Suppressor macrophage treated with lipopolysaccharide for 4 hours (primary cell): ENCODE measurements at regions not wholly inside any gene's neighbourhood (a gene's known extent, or its start where the extent isn't known, plus 50 kb on each side); places are given as distances from the start of the nearest gene placed in this dataset.

Source experiments
- DNase-seq: peaks from one replicate; pipeline ENCODE4 v3.0.0-alpha.2; 2020

DNA sequence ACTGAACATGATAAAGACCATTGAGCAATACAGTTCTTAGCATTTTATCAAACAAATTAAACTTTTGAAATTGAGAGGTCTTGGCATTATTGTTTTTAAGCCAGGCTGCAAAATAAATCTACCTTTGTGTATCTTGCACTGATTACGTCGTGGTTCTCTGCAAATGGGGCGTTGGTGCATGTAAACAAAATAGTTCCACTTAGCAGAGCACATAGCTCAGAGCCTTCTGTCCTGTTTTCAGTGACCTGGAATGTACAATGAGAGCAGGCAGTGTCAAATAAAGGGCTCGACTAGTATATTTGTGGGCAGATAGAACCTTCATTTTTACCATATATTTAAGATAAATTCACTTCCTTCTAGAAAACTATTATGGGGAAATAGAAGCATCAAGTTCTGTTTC, 333.9 kb upstream of the SMIM30 start:
- DNase-seq, result no peak

DNA sequence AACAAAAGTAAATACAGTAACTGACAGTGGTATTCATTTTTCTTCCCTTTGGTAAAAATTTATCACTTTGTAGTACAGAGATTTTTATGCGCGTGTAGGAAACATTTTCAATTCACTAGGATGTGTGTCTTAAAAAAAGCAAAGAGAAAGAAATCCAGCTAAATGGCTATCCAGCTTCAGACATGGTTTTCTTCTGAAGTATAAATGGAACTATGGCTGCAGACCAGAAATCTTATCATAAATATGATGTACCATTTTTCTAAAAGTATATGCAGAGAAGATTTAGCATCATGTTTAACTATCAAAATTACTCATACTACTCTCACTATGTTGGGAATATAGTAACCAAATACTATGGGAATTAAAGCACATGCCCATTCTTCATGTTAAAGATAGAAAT, 328.4 kb upstream of the SMIM30 start:
- no peak for DNase-seq

DNA sequence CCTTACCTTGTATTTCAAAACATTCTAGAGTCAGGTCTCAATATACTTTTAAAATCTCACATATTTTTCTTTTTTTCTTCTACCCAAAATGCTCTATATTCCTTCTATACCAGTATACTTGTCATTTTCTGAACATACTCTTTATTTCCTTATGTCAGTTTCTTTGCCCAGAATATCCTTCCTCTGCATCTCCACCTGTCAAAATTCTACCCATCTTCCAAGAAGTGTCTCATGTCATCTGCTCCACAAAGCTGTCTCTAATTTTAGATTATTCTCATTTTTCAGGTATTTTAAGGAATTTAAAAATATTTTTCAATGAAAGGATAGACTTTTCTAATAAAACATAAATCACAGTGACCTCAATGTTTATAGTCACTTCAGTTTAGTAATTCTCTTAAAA, 328.0 kb upstream of the SMIM30 start:
- DNase-seq, result no peak

DNA sequence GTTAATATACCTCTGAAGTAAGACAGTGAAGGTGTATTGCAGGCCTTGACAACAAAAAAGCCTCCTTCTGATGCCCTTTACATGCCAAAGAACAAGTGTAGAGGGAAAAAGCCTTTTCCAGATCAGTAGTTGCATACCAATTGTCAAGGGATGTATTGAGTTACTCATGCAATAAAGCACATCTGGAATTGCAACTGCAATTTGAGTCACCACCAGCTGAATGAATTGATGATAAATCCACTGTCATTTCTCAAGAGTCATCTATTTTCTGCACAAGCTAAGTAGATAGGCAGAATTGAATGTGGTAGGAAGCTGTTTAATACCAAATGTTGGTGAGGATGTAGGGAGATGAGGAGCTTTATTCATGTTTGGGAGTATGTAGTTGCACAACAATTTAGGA, 325.9 kb upstream of the SMIM30 start:
- DNase-seq, result no peak

DNA sequence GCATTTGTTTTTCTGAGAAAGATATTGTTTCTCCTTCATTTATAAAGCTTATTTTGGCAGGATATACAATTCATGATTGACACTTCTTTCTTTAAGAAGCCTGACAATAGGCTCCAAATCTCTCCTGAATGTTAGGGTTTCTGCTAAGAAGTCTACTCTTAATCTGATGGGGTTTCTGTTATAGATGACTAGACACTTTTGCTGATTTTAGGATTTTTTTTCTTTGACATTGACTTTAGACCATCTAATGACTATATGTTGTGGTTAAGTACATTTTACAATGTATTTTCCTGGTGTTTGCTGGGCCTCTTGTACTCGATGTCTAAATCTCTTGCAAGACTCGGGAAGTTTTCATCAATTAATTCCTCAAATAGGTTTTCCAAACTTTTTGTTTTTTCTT, 321.8 kb upstream of the SMIM30 start:
- DNase-seq, result no peak

DNA sequence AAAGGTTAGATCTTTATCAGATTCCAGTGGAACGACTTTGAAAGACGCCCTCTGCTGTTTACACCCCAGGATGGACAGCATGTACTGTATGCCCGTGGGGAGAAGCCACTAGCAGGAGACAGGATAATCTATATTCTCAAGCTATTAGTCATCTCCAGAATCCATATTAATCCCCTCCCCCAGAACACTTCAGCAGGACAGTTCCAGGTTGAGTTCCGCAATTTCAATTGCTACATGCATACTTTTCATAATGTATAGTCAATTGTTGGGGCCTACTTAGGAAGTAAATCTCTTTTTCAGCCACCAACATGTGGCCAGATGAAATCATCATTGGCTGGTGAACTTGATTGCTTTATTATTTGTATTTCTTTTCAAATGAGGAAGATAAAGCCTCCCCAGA, 313.1 kb upstream of the SMIM30 start:
- DNase-seq, result no peak

DNA sequence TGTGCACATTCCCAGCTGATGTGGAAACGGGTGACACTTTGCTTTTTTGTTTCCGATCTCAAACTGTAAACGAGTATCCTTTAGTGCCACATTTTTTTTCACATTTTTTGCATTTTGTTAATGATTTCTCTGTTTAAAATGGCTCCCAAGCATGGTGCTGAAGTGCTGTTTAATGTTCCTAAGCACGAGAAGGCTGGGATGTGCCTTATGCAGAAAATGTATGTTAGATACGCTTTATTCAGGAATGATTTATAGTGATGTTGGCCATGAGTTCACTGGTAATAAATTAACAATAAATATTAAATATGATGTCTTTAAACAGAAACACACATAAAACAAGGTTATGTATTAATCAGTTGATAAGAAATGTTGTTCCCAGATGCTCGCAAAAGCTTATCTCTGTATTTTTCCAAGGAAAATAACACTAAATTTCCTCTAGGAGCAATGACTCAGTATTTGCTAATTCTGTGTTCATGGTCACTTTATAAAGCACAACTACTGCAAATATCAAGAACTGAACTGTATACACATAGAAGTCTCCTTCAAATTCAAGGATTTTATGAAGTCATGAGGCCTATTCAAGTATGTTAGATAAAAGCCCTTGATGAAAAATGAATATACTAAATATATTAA, 305.9 kb upstream of the SMIM30 start:
- DNase-seq, result no peak

DNA sequence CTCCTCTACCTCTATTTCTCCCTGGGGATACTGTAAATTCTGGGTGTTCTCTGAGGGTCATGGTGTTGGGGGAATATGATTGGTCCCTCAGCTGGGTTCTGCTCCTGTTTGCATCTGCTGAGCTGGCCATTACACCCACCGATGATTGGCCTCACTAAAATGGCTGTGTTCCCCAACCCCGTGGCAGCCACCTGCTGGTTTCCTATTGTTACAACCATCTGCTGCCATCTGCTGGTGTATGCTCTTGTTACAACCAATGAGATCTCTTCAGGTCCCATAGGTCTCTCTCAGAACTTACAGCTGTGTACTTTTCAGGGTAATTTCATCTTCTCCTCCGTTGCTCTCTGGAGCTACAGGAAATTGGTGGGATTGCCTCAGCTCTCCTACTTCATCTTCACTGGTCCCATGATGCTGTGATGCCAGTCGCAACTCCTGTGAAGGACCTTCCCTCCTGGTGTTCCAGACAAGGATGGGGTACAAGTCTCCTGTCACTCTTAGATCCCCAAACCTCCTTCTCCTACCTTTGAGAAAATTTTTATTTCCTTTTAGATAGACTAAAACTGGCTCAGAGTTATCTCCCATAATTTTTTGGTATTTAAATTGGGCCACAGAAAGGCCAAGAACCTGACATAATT, 303.5 kb upstream of the SMIM30 start:
- DNase-seq, result peak; percentile 89

DNA sequence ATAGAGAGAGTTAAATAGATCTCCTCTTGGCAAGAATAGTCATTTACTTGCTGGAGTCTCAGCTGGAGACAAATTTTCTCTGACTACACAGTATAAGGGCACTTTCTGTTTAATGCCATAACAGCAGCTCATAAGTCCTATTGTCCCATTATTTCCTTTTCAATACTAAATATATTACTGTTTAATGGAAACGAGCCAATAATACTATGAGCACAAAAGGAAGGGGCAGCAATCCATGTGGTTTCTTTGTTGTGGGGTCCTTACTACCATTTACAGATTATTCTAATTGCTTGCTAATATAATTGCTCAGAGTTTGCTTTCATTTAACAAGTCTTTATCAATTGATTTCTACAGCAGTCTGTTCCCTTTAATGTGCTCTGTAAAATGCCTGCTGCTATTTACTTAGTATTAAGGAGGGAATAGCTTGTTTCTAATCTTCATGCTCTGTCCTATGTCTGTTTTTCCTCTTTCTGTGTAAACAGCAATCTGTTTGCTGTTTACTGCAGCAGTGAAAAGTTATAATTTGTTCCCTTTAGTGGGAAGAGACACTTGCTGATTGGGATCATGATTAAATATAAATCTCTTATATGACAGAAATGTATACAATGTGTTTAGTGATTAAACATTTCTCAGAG, 296.2 kb upstream of the SMIM30 start:
- no peak for DNase-seq

DNA sequence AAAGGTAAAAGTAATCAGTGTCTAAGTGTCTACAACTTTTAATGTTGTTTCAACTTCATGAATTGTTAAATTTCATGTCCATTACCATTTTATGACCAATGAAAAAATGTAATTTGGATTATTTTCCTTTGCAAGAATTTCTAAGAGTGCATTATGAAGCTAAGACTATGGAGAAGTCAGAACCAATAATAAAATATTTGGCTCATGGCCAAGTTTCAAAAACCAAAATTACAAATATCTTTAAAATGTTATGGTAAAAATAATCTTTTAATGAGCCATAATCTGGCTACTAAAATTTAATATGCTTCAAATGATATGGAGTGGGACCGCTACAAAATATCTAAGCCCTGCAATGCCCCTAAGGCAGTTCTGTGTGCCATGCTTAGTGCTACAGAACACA, 294.1 kb upstream of the SMIM30 start:
- no peak for DNase-seq

DNA sequence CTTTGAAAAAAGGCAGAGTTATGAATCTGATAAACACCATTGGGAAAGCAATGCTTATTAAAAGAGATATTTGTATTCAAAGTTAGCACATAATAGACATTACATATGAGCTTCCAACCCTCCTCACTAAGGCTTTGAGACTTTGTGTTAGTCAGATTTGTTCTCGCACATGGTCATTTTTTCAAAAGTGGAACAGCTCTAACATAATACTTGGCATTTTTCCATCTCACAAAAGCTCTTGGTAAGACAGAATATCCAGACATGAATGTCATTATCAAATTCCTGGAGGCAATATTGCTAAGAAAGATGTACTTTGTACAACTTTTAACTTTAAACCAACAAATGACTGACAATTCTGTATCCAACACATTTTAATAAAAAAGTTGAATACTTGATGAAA, 292.4 kb upstream of the SMIM30 start:
- no peak for DNase-seq

DNA sequence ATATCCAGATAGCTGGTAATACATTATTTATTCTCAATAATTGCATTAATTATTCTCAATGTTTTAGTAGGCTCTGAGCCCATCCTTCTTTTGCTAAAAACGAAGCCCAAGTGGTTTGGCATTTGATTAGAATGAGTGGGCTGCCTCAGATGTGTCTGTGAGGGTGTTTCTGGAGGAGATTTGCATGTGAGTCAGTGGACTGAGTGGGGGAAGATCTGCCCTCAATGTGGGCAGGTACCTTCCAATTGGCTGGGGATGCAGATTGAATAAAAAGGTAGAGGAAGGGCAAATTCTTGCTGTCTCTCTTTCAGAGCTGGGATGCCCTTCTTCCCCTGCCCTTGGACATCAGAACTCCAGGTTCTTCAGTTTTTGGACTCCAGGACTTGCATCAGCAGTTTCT, 290.6 kb upstream of the SMIM30 start:
- no peak for DNase-seq

DNA sequence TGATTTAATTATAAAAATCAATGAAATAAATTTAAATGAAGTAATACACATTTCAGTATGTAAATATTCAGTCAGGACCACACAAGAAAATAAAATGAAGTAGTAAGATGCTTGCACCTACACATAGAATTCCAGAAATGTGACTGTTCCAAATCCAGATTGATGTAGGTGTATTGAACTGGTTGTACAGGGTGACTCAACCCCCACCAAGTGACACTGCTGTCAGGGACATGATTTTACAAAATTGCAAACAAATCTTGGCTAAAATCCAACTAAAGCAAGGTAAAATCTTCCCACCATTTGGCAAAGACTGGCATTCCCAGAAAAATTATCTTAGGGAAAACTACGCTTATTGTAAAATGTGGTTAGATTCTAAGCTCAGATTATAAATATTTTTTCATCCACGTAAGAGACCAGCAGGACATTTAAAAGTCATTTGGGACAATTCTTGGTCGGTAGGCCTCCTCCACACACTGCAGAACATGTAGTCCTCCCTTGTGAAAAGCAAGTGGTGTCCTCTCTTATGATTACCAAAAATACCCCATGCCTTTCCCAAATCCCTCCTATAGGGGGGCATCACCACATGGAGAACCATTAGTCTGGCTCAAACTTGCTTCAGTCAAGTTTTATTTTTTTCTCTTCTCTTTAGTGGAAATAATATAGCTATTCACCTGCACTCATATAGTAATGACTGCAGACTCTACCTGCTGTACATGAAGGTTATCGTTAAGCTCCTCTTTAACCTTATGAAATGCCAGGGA, 287.1 kb upstream of the SMIM30 start:
- no peak for DNase-seq

DNA sequence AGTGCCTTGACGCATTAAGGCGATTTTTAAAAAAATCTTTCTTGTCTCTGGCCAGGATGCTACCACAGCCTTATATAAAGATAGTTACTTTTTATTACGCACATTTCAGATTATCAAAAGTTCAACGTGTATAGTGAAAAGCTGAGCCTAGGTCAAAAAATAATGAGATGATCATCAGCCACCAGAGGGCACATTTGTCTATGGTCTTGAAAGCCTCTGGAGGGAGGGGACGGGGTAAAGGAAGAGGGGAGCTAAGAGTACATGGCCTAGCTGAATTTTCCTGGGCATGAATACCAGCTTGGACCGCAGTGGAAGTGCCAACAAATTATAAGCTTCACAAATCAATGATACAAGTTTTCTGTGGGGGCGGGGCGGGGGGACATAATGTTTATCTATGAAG, 285.9 kb upstream of the SMIM30 start:
- peak; percentile 2 for DNase-seq

DNA sequence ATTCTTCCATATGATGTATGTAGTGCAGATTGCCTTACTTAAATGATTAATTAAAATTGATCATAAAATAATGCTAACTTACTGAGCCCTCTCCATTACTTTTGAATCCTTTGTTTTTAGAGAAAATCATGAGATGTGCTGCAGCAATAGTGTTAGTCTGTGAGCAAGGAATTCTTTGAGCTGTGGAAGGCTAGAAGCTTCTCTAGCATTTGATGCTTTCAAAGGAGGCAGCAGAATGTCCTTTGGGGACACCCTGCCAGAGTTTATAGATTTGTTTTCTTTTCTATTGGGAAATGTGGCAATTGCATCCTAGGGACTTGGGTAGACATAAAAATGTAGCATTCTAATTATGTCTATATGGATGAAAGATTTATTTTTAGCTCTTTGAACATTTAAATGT, 284.1 kb upstream of the SMIM30 start:
- DNase-seq, result no peak

DNA sequence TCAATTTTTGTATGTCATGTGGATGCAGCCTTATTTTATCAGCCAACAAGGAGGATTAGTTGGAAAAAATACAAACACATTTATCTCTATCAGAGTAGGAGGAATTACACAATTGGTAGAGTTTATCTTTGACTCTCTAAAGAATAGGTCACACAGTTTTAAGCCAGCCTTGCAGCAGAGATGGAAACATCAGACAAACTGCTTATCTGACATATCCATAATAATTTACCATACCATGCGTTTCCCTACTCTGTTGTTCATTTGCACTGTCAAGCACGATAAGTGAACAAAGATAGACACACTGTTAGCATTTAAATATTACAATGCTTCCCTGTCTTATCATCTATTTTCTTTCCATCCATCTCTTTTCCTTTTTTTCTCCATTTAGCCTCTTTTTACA, 283.7 kb upstream of the SMIM30 start:
- DNase-seq, result no peak

DNA sequence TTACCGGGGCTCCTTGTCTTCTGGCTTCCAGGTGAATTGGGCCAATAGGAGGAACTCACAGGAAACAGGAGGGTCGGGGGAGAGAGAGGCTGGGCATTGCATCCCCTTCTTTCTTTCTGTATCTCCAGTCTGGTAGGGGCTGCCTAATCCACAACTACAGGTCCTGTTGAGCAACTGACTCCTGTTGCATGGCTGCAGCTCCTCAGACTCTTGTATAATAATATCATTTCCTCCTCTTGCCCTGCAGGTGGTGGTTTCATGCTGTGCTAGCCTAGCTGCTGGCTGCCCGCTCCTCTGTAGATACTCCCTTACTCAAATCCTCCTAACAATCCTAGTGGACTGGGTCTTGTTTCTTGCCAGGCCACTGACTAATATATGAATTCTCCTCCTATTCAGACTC, 276.5 kb upstream of the SMIM30 start:
- DNase-seq, result no peak

DNA sequence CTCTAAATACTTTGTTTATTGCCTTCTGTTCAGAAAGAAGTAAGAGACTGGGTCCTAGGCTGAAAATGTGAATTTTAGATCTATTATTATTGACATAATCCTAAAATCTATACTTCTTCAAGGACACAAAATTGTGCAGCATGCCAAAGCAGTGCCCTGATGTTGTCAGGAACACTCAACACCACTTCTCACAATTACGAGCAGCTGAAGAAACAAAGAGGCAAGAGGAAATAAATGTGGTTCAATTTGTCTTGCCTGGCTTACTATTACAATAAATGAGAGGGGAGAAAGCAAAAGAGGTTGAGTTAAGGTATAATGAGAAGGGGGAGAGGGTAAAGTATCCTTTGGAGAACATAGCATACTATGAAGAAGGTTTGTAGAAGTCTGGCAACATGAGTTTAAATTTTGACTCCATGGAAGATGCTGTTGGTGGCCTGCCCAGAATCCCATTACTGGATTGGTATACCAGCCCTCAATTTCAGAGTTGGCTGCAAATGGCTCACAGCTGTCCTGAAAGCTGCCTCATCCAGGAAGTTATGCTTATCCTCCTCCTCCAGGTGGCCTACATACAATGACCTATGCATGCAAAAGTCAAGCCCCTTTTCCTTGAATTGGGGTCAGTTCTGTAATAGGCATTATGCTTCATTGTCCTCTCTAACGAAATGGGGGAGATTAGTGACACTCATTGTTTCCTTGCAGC, 274.6 kb upstream of the SMIM30 start:
- no peak for DNase-seq

DNA sequence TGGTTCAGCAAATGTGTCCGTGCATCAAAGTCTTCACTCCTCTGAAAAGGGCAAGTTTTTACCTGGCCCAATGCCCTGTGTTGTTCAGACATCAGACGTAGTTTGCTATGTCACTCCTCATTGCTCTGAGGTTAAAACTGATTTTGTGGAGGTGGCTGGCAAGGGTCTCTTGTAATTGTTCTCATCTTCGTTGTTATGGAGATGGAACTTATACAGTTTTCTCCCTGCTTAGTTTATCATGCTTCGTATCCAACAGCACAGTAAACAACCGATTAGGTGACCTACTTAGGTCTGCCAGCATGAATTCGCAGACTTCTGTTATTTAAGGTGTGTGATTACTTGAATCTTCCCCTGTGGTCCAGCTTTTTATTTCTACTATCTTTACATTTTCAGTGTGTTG, 274.1 kb upstream of the SMIM30 start:
- DNase-seq, result no peak

DNA sequence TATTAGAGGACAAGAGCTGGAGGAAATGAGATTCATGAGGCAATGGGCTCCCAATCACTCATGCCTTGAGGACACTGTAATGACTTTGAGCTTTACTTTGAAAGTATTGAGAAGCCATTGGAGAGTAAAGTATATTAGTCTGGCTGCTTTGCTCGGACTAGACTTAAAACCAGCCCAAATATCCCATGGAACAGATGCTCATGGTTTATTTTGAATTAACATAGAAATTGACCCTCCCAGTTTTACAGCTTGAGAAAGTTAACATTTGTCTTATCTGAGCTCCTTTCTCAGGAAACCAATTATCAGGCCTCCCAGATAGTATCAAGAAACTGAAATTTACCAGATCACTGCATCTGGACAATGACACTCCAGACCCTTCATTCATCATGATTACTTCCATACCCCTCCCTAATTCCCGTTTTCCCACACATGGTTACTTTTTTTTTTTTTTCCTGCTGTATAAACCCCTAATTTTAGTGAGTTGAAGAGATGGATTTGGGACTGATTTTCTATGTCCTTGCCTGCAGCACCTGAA, 270.8 kb upstream of the SMIM30 start:
- no peak for DNase-seq

DNA sequence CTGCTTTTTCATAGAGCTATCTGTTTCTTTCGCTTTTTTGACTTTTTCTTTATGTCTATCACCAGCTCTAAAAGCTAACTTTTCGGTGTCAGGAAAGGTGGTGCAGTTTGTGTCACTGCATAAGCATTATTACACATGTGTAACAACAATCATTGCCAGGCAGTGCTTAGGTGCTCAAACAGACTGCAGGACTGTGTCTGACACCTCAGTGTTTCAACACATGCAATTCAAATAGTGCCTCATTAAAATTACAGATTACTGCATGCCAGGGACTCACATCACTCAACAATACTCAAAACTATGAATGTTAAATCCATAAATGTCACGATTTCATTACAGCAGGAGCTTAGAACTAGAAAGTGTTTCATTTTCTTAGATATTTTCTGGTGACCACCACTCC, 265.3 kb upstream of the SMIM30 start:
- DNase-seq, result no peak

DNA sequence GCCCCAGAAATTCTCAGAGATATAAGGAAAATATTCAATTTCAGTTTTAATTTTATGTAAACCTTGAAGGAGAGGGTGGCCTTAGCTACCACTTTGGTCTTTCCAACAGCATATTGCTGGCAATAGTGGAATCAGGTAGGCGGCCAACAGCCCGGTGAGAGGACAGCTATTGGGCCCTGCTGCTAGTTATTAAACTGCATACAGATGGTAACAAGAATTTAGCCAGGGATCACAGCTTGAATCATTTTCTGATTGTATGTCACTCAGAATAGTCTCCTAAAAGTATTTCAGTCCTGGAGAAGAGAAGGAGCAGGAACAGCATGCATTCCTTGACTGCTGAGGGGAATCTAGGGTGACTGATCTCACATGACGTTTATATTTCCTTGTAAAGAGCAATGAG, 261.4 kb upstream of the SMIM30 start:
- no peak for DNase-seq

DNA sequence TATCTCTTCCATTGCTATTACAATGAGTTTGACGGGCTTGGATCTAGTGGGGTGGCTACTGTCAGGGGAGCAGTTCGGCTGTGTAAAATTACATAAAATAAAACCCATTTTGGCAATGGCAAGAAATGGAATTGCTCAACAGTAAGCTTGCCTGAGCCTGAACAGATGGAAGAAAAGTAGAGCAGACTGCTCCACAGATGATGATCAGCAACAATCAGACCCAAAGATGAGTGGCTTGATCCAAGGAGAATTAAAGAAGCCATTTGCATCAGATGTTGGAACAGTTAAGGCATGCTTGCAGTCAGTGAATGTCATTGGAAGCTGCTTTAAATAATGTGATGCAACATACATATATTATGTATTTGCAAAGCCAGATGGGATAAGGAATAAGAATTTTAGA, 256.6 kb upstream of the SMIM30 start:
- no peak for DNase-seq
